COLO829 (cell line): ENCODE measurements at regions not wholly inside any gene's neighbourhood (a gene's known extent, or its start where the extent isn't known, plus 50 kb on each side); places are given as distances from the start of the nearest gene placed in this dataset.
A peak's percentile ranks its signal among the peaks of the same experiment; 100 is the strongest.
"Not testable (repeated sequence)": the region's sequence is repeated elsewhere in the genome, so short reads cannot be mapped to it uniquely, and the experiment has no call there.

ENCODE experiments used
- DNase-seq: peaks from one replicate; pipeline ENCODE4 v3.0.0; 2012; ENCODE audit warnings: low spot score

GRCh38 chr7:3138206-3138605 lies 94.5 kb upstream of the CARD11 start:
- no peak for DNase-seq

GRCh38 chr7:3138997-3139396 lies 95.3 kb upstream of the CARD11 start:
- no peak for DNase-seq

- no peak for DNase-seq
These were observed 97.2 kb upstream of the CARD11 start for GRCh38 chr7:3140834-3141233.

- DNase-seq: no peak
These were observed 97.7 kb upstream of the CARD11 start for GRCh38 chr7:3141326-3141725.

- DNase-seq: no peak
These were observed 100.5 kb upstream of the CARD11 start for GRCh38 chr7:3143869-3144775.

- DNase-seq: not testable (repeated sequence)
These were observed 101.1 kb upstream of the CARD11 start for GRCh38 chr7:3144776-3145125.

- DNase-seq: peak; percentile 40
These were observed 103.0 kb upstream of the CARD11 start for GRCh38 chr7:3146571-3147226.

- DNase-seq: not testable (repeated sequence)
These were observed 104.8 kb upstream of the CARD11 start for GRCh38 chr7:3148471-3148870.

- no peak for DNase-seq
These were observed 105.7 kb upstream of the CARD11 start for GRCh38 chr7:3149231-3149995.

GRCh38 chr7:3150027-3150426 lies 106.4 kb upstream of the CARD11 start:
- no peak for DNase-seq

GRCh38 chr7:3151784-3152183 lies 108.1 kb upstream of the CARD11 start:
- no peak for DNase-seq

GRCh38 chr7:3152714-3153113 lies 109.0 kb upstream of the CARD11 start:
- DNase-seq: no peak

- no peak for DNase-seq
These were observed 109.5 kb upstream of the CARD11 start for GRCh38 chr7:3153118-3153517.

- DNase-seq: no peak
These were observed 110.7 kb upstream of the CARD11 start for GRCh38 chr7:3154317-3154716.

- no peak for DNase-seq
These were observed 111.3 kb upstream of the CARD11 start for GRCh38 chr7:3154881-3155494.

GRCh38 chr7:3156508-3156907 lies 112.8 kb upstream of the CARD11 start:
- DNase-seq: no peak

- DNase-seq: no peak
These were observed 114.1 kb upstream of the CARD11 start for GRCh38 chr7:3157566-3158287.

- no peak for DNase-seq
These were observed 114.7 kb upstream of the CARD11 start for GRCh38 chr7:3158341-3158760.

- no peak for DNase-seq
These were observed 115.4 kb upstream of the CARD11 start for GRCh38 chr7:3159039-3159438.

- DNase-seq: no peak
These were observed 115.8 kb upstream of the CARD11 start for GRCh38 chr7:3159445-3159844.

- DNase-seq: not testable (repeated sequence)
These were observed 116.3 kb upstream of the CARD11 start for GRCh38 chr7:3159926-3160325.

GRCh38 chr7:3162289-3162688 lies 118.6 kb upstream of the CARD11 start:
- DNase-seq: no peak
